ENCODE measurements at regions not wholly inside any gene's neighbourhood (a gene's known extent, or its start where the extent isn't known, plus 50 kb on each side); places are given as distances from the start of the nearest gene placed in this dataset.

DNA sequence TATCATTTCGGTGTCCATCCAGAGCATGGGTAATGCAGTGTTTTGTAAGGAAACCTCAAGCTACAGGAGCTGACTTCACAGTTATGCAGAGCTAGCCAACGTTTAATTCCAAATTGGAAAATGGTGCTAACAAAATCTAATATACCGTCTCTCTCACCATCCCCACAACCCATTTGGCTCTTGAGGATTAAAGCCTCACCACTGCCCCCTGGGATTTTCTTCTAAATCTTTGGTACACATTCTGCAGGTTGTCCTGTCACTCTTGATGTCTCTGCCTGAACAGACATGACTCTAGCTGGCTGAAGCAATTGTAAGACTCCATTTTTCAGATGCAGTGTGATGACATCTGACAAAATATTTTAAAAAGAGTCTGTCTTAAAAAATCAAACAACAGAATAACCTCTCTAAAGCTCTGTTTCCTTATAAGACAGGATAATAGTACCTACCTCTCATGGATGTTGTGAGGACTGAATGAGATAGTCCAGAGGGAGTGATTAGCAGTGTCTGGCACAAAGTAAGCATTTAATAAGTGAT lies 451.8 kb downstream of the SUCLA2 start:
- no peaks in the 10 kb centered on the region for H3K36me3 Mint-ChIP-seq (ENCODE audit: insufficient read depth)
- H3K27me3 Mint-ChIP-seq = no peaks in the 10 kb centered on the region
- TF ChIP-seq, protein P1, sequence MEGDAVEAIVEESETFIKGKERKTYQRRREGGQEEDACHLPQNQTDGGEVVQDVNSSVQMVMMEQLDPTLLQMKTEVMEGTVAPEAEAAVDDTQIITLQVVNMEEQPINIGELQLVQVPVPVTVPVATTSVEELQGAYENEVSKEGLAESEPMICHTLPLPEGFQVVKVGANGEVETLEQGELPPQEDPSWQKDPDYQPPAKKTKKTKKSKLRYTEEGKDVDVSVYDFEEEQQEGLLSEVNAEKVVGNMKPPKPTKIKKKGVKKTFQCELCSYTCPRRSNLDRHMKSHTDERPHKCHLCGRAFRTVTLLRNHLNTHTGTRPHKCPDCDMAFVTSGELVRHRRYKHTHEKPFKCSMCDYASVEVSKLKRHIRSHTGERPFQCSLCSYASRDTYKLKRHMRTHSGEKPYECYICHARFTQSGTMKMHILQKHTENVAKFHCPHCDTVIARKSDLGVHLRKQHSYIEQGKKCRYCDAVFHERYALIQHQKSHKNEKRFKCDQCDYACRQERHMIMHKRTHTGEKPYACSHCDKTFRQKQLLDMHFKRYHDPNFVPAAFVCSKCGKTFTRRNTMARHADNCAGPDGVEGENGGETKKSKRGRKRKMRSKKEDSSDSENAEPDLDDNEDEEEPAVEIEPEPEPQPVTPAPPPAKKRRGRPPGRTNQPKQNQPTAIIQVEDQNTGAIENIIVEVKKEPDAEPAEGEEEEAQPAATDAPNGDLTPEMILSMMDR (IDR thresholded peaks at IDR 0.05; ENCODE audit: unreplicated experiment) = no peak
- no peak overlapping the region for H3K27ac Mint-ChIP-seq
- no peak for DNase-seq (ENCODE audit: low spot score, unreplicated experiment)
- H3K9me3 Mint-ChIP-seq (ENCODE audit: low read depth) = no peaks in the 10 kb centered on the region
- no peak overlapping the region for H3K4me3 Mint-ChIP-seq (ENCODE audit: low read depth)
- no peaks in the 10 kb centered on the region for H3K4me1 Mint-ChIP-seq (ENCODE audit: low read depth)

DNA sequence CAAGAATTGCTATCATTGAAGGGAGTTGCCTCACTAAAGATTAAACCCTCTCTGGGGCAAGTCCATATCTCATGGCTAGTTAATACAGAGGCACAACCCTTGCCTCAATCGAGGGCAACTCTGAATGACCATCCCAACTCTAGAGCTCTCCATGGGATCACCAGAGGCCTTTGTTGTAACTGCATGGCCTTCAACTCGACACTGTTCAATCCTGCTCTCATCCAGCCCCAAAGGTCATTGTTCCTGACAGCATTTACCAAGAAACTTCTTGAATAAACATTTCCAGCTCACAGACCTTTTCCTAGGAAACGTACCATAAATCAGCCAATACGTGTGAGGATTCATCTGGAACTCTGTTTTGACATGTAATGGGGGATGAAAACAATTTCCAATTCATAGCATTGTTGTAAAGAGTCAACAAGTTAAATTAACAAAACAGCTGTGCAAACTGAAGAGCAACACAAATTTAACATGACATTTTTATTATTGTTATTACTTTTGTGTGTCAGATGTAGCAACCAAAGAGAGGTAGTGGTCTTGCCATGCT lies 452.7 kb downstream of the SUCLA2 start:
- Mint-ChIP-seq H3K9me3 (ENCODE audit: low read depth) (no peaks in the 10 kb centered on the region), H3K4me3 (ENCODE audit: low read depth) (no peak overlapping the region), H3K27ac (no peak overlapping the region), H3K36me3 (ENCODE audit: insufficient read depth) (no peaks in the 10 kb centered on the region), H3K4me1 (ENCODE audit: low read depth) (no peaks in the 10 kb centered on the region), H3K27me3 (no peaks in the 10 kb centered on the region)
- no peak for DNase-seq (ENCODE audit: low spot score, unreplicated experiment)
- TF ChIP-seq, protein P1 (IDR thresholded peaks at IDR 0.05; ENCODE audit: unreplicated experiment) = no peak

DNA sequence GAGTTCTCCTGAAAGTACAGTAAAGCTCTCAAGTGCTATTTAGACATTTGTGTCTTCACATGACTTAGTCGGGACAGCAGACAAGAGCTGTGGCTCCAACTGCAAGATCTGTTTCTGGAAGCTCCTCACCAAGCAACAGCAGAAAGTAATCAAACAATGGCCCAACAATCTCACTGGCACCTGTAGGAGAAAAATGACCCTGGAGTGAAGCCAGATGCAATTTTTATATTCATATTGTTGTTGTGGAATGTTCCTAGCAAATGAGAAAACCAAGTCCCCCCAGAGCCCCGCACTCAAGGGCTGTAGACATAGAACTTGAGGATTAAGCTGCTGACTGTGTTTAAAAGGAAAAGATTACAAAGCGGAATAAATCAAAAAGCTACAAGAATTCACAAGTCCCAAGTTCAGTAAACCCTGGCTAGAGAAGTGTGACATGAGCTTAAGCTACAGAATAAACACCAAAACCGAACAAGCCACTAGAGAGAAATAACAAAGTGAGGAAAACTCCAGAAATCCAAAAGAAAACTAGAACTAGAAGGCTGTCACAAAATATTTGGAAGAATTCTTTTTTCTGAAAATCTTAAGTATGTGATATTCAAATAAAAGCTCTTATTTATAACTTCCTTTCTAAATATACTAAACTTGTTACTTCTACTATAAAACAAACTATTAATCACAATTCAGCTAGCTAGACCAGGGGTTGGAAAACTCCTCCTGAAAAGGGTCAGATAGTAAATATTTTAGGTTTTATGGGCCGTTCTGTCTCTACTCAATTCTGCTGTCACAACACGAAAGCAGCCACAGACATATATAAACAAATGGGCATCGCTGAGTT lies 454.5 kb downstream of the SUCLA2 start:
- TF ChIP-seq, protein P1 (IDR thresholded peaks at IDR 0.05; ENCODE audit: unreplicated experiment) = no peak
- no peak overlapping the region for H3K27ac Mint-ChIP-seq
- H3K4me1 Mint-ChIP-seq (ENCODE audit: low read depth) = no peaks in the 10 kb centered on the region
- no peaks in the 10 kb centered on the region for H3K9me3 Mint-ChIP-seq (ENCODE audit: low read depth)
- no peak overlapping the region for H3K4me3 Mint-ChIP-seq (ENCODE audit: low read depth)
- H3K36me3 Mint-ChIP-seq (ENCODE audit: insufficient read depth) = no peaks in the 10 kb centered on the region
- no peaks in the 10 kb centered on the region for H3K27me3 Mint-ChIP-seq
- no peak for DNase-seq (ENCODE audit: low spot score, unreplicated experiment)

DNA sequence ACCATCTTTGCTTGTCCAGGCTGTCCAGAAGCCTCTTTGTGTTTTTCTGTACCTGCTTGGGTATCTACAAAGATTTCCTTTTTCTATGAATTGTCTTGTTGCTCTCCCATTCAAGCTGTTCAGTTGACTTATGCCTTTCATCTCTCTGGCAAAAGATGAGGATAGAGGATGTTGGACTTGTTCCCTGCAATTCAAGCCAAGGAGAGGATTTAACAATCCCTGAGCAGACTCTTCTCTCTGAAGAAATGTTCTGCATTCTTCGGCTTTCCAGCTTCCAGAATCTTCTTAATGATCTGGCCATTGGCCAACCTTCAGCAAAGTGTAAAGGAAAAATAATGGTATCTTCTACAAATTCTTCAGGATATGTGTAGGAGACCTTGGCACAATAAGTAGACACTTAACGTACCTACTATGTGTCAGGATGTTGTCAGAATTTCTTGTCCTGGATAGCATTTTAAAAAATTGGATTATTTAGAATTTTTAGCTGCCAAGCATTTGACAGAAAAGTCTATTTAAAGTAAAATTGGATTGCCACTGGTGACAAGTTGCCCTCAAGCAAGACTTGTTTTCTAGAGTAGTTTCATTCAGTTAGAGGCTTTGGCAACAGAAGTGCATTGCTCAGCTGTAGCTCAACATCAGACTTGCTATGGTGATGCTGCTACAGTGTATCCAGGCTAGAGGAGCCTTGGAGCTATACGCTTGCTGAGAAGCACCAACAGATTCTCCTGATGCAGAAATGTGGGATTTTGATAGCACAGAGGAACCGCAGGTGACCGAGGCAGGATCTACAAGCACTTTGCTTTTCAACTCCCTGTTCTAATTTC lies 455.7 kb downstream of the SUCLA2 start:
- TF ChIP-seq, protein P1 (IDR thresholded peaks at IDR 0.05; ENCODE audit: unreplicated experiment) = no peak
- H3K27ac Mint-ChIP-seq = no peak overlapping the region
- no peaks in the 10 kb centered on the region for H3K36me3 Mint-ChIP-seq (ENCODE audit: insufficient read depth)
- no peak overlapping the region for H3K4me3 Mint-ChIP-seq (ENCODE audit: low read depth)
- no peaks in the 10 kb centered on the region for H3K9me3 Mint-ChIP-seq (ENCODE audit: low read depth)
- no peaks in the 10 kb centered on the region for H3K4me1 Mint-ChIP-seq (ENCODE audit: low read depth)
- no peak for DNase-seq (ENCODE audit: low spot score, unreplicated experiment)
- no peaks in the 10 kb centered on the region for H3K27me3 Mint-ChIP-seq

DNA sequence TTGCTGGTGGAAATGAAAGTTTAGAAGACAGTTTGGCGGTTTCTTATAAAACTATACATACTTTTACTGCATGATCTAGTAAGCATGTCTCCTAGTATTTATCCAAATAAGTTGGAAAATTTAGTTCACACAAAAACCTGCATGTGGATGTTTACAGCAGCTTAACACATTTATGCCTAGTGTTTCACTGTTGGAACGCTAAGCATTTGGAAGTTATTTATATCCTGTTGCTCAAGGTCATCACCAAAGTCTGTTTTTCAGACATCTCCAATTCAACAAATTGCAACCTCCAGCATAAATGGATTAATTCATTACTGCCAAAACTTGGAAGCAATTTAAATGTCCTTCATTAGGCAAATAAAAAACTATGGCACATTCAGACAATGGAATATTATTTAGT lies 461.8 kb downstream of the SUCLA2 start:
- H3K4me1 Mint-ChIP-seq (ENCODE audit: low read depth) = no peaks in the 10 kb centered on the region
- no peak for DNase-seq (ENCODE audit: low spot score, unreplicated experiment)
- H3K9me3 Mint-ChIP-seq (ENCODE audit: low read depth) = peaks cover 12% of the 10 kb centered on the region
- H3K27ac Mint-ChIP-seq = no peak overlapping the region
- H3K27me3 Mint-ChIP-seq = no peaks in the 10 kb centered on the region
- TF ChIP-seq, protein P1 (IDR thresholded peaks at IDR 0.05; ENCODE audit: unreplicated experiment) = no peak
- no peaks in the 10 kb centered on the region for H3K36me3 Mint-ChIP-seq (ENCODE audit: insufficient read depth)
- no peak overlapping the region for H3K4me3 Mint-ChIP-seq (ENCODE audit: low read depth)
